ENCODE measurements at regions not wholly inside any gene's neighbourhood (a gene's known extent, or its start where the extent isn't known, plus 50 kb on each side); places are given as distances from the start of the nearest gene placed in this dataset.
A peak's percentile ranks its signal among the peaks of the same experiment; 100 is the strongest.

GRCh38 chr2:74036010-74036409 is 51.3 kb downstream of the TET3 start:
- no peak for DNase-seq

GRCh38 chr2:74036450-74037195 is 51.9 kb downstream of the TET3 start:
- DNase-seq, result peak in 1 of 5 experiments; percentile 87

GRCh38 chr2:74037379-74037860 is 52.7 kb downstream of the TET3 start:
- DNase-seq, result no peak

- DNase-seq, result no peak
These were observed 54.9 kb downstream of the TET3 start for GRCh38 chr2:74039611-74040010.

- DNase-seq, result no peak
These were observed 56.5 kb downstream of the TET3 start for GRCh38 chr2:74041182-74041581.

GRCh38 chr2:74041726-74042125 is 57.0 kb downstream of the TET3 start:
- no peak for DNase-seq

GRCh38 chr2:74042606-74043005 is 57.9 kb downstream of the TET3 start:
- no peak for DNase-seq

GRCh38 chr2:74043345-74044329 is 58.9 kb downstream of the TET3 start:
- no peak for DNase-seq

GRCh38 chr2:74044999-74045398 is 60.3 kb downstream of the TET3 start:
- no peak for DNase-seq

GRCh38 chr2:74045454-74045853 is 60.7 kb downstream of the TET3 start:
- no peak for DNase-seq

GRCh38 chr2:74046441-74046840 is 61.7 kb downstream of the TET3 start:
- no peak for DNase-seq

GRCh38 chr2:74047152-74047551 is 62.4 kb downstream of the TET3 start:
- no peak for DNase-seq

- no peak for DNase-seq
These were observed 63.4 kb downstream of the TET3 start for GRCh38 chr2:74048147-74048546.

- DNase-seq, result no peak
These were observed 64.3 kb downstream of the TET3 start for GRCh38 chr2:74048843-74049519.

- DNase-seq, result no peak
These were observed 65.4 kb downstream of the TET3 start for GRCh38 chr2:74050151-74050550.

GRCh38 chr2:74051504-74051903 is 66.8 kb downstream of the TET3 start:
- DNase-seq, result no peak

GRCh38 chr2:74052732-74053710 is 68.3 kb downstream of the TET3 start:
- peak in 2 of 5 experiments; percentile 32 to 70 for DNase-seq

GRCh38 chr2:74053959-74054715 is 69.4 kb downstream of the TET3 start:
- no peak for DNase-seq

GRCh38 chr2:74059137-74059775 is 74.5 kb downstream of the TET3 start:
- no peak for DNase-seq

GRCh38 chr2:74063486-74063885 is 78.8 kb downstream of the TET3 start:
- DNase-seq, result no peak

All from T-helper 2 cell (primary cell).